Activated naive CD8-positive, alpha-beta T cell treated with anti-CD3 and anti-CD28 coated beads, Interleukin-2, amount 10 ng/mL, durations not matched to agents 7 days and 5 days (primary cell): ENCODE measurements at regions not wholly inside any gene's neighbourhood (a gene's known extent, or its start where the extent isn't known, plus 50 kb on each side); places are given as distances from the start of the nearest gene placed in this dataset.

Source experiments
- ATAC-seq: fragments of 150-1000 bp; cut with Tn5 transposase; one replicate; pipeline ENCODE4 v1.10.0; 2021; ENCODE audit warnings: low read depth, moderate library complexity
- POLR2A ChIA-PET: fragments of 350-600 bp; sonication (Branson Sonifier 250); formaldehyde crosslinking; loops from one replicate; lab custom pipeline; 2021; ENCODE audit warnings: antibody characterized with exemption; lab: Charles Lee
- DNase-seq: peaks from one replicate; pipeline ENCODE4 v3.0.0; 2021
- H3K27ac Mint-ChIP-seq: one replicate; pipeline ENCODE4 v1.8.0; 2022; ENCODE audit warnings: mild to moderate bottlenecking, mixed read lengths
- H3K27me3 Mint-ChIP-seq: one replicate; pipeline ENCODE4 v1.8.0; 2022; ENCODE audit warnings: mild to moderate bottlenecking, moderate library complexity, mixed read lengths
- H3K36me3 Mint-ChIP-seq: one replicate; pipeline ENCODE4 v1.8.0; 2021; ENCODE audit warnings: mild to moderate bottlenecking, mixed read lengths
- H3K4me1 Mint-ChIP-seq: one replicate; pipeline ENCODE4 v1.8.0; 2021; ENCODE audit warnings: mixed read lengths
- H3K4me3 Mint-ChIP-seq: one replicate; pipeline ENCODE4 v1.8.0; 2022; ENCODE audit warnings: mild to moderate bottlenecking, moderate library complexity, mixed read lengths
- H3K9me3 Mint-ChIP-seq: one replicate; pipeline ENCODE4 v1.8.0; 2021; ENCODE audit warnings: mixed read lengths

DNA sequence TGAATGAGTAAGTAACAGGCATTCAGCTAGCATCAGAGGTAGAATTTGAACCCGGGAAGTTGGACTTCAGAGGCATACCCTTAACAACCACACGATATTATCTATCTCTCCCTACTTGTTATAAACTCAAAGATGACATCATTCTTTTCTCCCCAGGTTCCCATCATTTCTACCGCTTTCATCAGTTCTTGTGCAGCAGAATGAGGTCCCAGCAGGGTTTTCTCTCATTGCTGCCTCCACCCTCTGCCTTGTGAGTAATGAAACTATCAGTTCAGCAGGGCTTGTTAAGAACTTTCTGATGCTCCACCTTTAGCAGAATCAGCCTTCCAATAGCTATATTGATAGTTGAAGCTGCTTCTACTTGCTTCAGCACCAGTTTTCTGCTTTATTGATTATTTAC is 487.5 kb upstream of the KCNMB2 start:
- ATAC-seq (no peak), DNase-seq (no peak)
- POLR2A ChIA-PET: no interaction called here
- H3K27me3 Mint-ChIP-seq: no peaks in the 10 kb centered on the region
- no peak overlapping the region for H3K27ac Mint-ChIP-seq
- no peaks in the 10 kb centered on the region for H3K36me3 Mint-ChIP-seq
- no peaks in the 10 kb centered on the region for H3K4me1 Mint-ChIP-seq
- no peak overlapping the region for H3K4me3 Mint-ChIP-seq
- H3K9me3 Mint-ChIP-seq: no peaks in the 10 kb centered on the region

DNA sequence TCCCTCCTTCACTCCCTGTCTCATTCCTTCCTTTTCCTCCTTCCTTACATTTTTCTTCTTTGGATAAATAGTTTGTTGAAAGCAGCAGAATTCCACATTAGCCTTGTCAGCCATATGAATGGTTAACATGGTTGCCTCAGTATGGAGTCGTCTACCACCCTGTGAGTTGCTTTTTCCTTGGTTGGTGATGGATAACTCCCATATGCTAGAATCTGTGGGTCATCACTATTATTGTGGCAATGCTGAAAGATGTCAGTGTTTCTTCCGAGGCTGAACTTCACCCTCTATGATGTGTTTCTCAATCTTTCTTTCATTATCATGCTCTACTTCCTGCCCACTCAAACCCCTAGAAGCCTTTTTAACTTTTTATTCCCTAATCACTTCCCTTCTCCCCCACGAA is 481.8 kb upstream of the KCNMB2 start:
- DNase-seq (no peak), ATAC-seq (no peak)
- Mint-ChIP-seq H3K4me3 (no peak overlapping the region), H3K4me1 (peaks cover 5% of the 10 kb centered on the region), H3K27ac (no peak overlapping the region), H3K36me3 (no peaks in the 10 kb centered on the region), H3K9me3 (peaks cover 3% of the 10 kb centered on the region), H3K27me3 (no peaks in the 10 kb centered on the region)
- POLR2A ChIA-PET: no interaction called here

DNA sequence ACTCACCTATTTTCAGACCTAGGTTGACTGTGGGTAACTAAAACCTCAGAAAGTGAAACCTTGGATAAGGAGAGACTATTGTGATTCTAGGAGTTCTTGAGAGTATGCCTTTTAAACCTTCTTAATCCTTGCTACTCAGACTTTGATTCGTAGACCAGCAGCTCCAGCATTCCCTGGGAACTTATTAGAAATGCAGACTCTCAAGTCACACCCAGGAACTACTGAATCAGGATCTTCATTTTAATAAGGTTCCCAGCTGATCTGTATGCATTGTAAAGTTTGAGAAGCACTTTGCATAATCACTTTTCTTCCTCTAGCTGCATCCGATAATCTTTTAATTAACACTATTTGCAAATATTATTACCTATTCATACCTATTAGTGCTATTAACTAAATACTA is 480.3 kb upstream of the KCNMB2 start:
- POLR2A ChIA-PET: no interaction called here
- H3K36me3 Mint-ChIP-seq: no peaks in the 10 kb centered on the region
- no peaks in the 10 kb centered on the region for H3K27me3 Mint-ChIP-seq
- H3K4me3 Mint-ChIP-seq: no peak overlapping the region
- ATAC-seq (no peak), DNase-seq (no peak)
- peaks cover 5% of the 10 kb centered on the region for H3K4me1 Mint-ChIP-seq
- peaks cover 3% of the 10 kb centered on the region for H3K9me3 Mint-ChIP-seq
- no peak overlapping the region for H3K27ac Mint-ChIP-seq

DNA sequence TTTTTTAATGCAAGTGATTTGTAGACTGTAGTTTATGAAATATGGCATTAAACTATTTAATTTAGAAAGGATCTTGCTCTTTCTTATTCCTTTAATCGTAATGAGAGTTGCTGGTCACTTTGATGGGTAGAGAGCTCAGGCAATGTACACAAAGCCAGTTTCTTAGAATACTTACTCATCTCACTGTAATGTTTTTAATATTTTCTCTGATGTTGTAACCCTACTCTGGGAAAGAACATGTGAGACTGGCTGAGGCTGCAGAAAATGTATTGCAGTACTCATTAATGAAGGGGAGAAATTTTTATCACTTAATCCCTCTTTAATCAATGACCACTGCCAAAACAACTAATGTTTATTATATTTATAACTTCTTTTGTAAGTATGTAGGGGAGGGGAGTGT is 479.4 kb upstream of the KCNMB2 start:
- Mint-ChIP-seq H3K27me3 (no peaks in the 10 kb centered on the region), H3K4me3 (no peak overlapping the region), H3K4me1 (peaks cover 5% of the 10 kb centered on the region), H3K9me3 (peaks cover 3% of the 10 kb centered on the region), H3K27ac (no peak overlapping the region), H3K36me3 (no peaks in the 10 kb centered on the region)
- POLR2A ChIA-PET: no interaction called here
- no peak for ATAC-seq
- DNase-seq: no peak

DNA sequence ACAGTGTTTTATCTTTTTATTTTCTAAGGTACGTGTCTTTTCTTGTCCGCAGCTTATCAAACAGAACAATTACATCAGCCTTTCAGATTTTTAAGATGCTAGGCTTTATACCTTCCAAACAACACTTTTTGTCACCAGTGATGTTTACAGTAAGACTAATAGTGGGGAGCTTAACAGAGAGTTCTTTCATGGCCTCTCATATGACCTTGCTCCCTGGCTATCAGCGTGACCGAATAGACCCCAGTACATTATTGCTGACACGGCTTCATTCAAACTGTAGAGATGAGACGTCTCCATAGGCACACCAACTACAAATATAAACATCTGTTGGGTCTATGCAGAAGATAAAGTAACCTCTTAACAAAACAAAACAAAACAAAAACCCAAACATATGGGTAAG is 477.6 kb upstream of the KCNMB2 start:
- Mint-ChIP-seq H3K36me3 (no peaks in the 10 kb centered on the region), H3K27ac (no peak overlapping the region), H3K9me3 (peaks cover 3% of the 10 kb centered on the region), H3K4me3 (no peak overlapping the region), H3K27me3 (no peaks in the 10 kb centered on the region), H3K4me1 (peaks cover 5% of the 10 kb centered on the region)
- no peak for DNase-seq
- no peak for ATAC-seq
- POLR2A ChIA-PET: no interaction called here

DNA sequence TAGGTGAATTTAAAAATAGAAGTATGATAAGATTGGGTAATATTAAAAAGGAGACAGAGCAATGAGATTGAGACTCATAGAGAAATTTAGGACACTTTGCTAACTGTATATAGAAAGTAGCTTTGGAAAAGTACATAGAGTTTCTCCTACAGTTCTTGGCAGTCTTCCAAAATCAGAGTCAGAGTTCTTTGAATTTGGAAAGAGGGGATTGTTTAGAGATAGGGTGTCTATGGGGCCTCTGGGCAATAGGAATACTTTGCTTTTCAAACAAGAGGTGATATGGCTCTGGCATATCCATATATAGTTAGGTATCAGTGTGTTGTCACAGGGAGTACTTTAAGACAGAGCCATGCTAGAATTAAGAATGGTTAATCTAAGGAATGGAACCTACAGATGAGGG is 477.1 kb upstream of the KCNMB2 start:
- H3K4me1 Mint-ChIP-seq: peaks cover 5% of the 10 kb centered on the region
- H3K27me3 Mint-ChIP-seq: no peaks in the 10 kb centered on the region
- ATAC-seq (no peak), DNase-seq (no peak)
- H3K9me3 Mint-ChIP-seq: peaks cover 3% of the 10 kb centered on the region
- H3K36me3 Mint-ChIP-seq: no peaks in the 10 kb centered on the region
- POLR2A ChIA-PET: no interaction called here
- H3K27ac Mint-ChIP-seq: no peak overlapping the region
- no peak overlapping the region for H3K4me3 Mint-ChIP-seq

DNA sequence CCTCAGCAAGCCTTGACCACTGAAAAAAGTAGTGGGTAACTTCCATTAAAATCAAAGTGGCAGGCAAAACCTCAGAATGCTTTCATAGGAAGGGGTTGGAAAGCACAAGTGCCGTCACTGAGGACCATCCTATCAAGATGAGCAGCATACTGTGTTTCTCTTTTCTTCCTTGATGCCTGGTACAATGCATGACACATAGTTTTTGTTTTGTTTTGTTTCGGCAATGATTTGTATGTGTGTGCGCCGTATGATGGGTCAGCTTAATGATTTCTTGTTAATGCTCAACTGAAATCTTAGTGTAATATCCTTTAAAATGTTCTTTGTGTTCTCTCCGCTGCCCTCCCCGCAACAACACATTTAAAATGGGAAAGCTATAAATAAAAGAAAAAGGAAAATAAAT is 476.4 kb upstream of the KCNMB2 start:
- Mint-ChIP-seq H3K4me1 (peaks cover under 1% of the 10 kb centered on the region), H3K4me3 (no peak overlapping the region), H3K27me3 (no peaks in the 10 kb centered on the region), H3K36me3 (no peaks in the 10 kb centered on the region), H3K9me3 (no peaks in the 10 kb centered on the region), H3K27ac (no peak overlapping the region)
- DNase-seq (no peak), ATAC-seq (no peak)
- POLR2A ChIA-PET: no interaction called here

DNA sequence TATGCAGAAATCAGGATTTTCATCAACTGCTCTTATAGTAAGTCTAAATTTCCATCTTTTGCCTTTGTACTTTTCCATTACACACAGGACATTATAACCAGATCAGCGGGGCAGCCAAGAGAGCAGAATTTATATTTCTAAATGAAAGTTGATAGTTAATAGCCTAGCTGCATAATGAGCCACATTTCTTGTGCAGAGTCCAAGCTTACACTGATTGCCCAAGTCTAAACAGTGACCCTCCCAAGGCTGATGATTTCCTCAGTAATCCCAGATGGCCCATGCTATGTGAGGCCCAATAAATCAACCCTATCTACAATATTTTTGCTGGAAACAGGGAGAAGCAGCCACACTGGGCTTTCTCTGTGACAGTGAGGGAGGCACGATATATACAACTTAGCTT is 475.8 kb upstream of the KCNMB2 start:
- H3K27ac Mint-ChIP-seq: no peak overlapping the region
- POLR2A ChIA-PET: no interaction called here
- no peaks in the 10 kb centered on the region for H3K27me3 Mint-ChIP-seq

DNA sequence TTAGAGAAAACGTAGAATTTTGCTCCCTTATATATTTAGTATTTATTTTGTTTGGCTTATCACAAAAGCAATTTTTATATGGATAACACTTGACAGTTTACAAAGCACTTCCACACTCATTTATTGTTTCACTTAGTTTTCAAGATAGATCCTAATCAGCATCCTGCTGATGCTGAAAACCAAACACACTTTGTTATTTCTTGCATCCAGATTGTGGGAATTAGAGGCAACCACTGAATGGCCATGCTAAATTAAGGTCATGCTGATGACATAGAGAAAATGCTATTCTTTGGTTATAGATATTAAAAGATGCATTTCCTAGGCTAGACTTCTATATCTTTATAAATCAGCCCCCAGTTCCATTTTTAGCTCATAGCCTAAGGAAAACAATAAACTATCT is 474.1 kb upstream of the KCNMB2 start:
- POLR2A ChIA-PET: no interaction called here
- DNase-seq (no peak), ATAC-seq (no peak)
- H3K4me1 Mint-ChIP-seq: no peaks in the 10 kb centered on the region
- H3K27ac Mint-ChIP-seq: no peak overlapping the region
- H3K36me3 Mint-ChIP-seq: no peaks in the 10 kb centered on the region
- no peaks in the 10 kb centered on the region for H3K9me3 Mint-ChIP-seq
- no peaks in the 10 kb centered on the region for H3K27me3 Mint-ChIP-seq
- no peak overlapping the region for H3K4me3 Mint-ChIP-seq

More for the DNA sequence above, 475.8 kb upstream of the KCNMB2 start:
- ATAC-seq (no peak), DNase-seq (no peak)
- Mint-ChIP-seq H3K4me1 (no peaks in the 10 kb centered on the region), H3K36me3 (no peaks in the 10 kb centered on the region), H3K9me3 (no peaks in the 10 kb centered on the region), H3K4me3 (no peak overlapping the region)

DNA sequence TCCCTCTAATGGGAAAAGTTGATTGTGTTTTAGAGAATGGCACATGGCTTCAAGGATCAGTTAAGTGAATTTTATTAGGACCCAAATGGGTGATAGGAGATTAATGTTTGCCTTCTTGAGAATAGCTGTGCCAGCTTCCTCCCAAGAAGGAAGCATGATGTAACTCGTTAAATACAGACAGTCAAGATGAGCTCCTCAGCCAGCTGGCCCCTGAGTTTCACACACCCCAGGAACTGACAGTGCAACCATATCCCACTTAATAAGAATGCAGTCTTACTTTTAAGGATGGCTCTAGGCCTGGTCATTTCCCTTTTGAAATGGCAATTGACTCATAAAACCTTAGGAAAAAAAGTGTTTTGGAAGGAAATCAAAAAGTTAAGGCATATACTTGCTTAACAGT is 472.8 kb upstream of the KCNMB2 start:
- no peaks in the 10 kb centered on the region for H3K9me3 Mint-ChIP-seq
- no peak overlapping the region for H3K27ac Mint-ChIP-seq
- POLR2A ChIA-PET: no interaction called here
- DNase-seq (no peak), ATAC-seq (no peak)
- H3K4me3 Mint-ChIP-seq: no peak overlapping the region
- no peaks in the 10 kb centered on the region for H3K4me1 Mint-ChIP-seq
- H3K27me3 Mint-ChIP-seq: no peaks in the 10 kb centered on the region
- peaks cover 3% of the 10 kb centered on the region for H3K36me3 Mint-ChIP-seq

DNA sequence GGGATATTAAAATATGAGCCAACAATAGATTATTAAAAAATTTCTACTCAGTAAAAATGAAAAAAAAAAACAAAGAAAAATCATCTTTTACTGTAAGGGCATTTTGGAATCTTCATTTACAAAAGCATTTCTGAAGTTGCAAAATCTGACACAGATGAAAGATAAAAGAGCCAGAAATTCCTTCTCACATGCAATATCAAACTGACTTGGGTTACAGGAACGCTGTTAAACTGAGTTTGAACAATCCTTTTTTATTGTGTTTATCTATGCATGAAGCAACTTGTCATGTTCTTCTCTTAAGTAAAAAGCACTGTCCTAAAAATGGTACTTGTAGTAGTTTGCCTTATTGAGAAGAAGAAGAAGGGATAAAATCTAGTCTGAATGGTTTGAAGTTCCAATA is 468.5 kb upstream of the KCNMB2 start:
- Mint-ChIP-seq H3K4me1 (no peaks in the 10 kb centered on the region), H3K9me3 (peaks cover 2% of the 10 kb centered on the region), H3K4me3 (no peak overlapping the region), H3K27ac (no peak overlapping the region), H3K27me3 (no peaks in the 10 kb centered on the region), H3K36me3 (peaks cover 4% of the 10 kb centered on the region)
- DNase-seq (no peak), ATAC-seq (no peak)
- POLR2A ChIA-PET: no interaction called here

DNA sequence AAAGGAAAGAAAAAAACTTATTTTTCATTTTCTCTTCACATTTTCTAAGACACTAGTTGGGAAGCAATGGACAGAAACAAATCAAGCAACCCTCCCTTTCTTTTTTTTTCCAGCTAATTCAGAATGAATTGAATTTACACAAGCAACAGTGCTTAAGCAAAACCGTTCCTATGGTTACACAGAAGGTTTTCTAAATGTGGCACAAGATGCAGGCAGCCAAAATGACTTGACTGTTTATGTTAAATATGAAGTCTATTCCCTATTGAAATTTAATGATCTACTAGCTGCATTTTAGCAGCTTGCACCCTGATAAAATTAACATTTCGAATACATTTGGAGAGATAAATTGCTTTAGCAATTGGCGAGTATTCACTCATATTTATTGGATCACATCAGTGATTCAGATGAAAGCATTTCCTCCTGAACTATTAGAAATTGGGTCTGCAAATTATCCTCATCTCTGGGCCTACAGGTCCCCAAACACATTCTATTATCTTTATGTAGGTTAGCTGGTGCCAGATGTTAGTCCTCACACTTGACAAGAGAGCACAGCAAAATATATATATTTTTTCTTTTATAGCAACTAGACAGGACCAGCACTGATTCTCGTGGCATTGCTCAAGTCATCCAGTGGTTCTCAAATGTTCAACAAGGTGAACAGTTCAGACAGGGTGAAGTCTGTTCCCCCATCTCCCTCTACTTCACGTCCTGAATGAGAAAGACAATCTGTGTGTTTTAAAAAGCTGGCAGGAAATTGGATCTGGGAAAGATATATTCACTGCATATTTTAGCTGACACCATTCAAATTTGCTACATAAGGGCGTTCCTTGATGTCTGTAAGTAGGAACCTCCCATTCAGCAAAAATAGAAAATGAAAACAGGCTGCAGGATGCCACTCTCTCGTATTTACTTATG is 463.6 kb upstream of the KCNMB2 start:
- no peak overlapping the region for H3K4me3 Mint-ChIP-seq
- H3K27me3 Mint-ChIP-seq: no peaks in the 10 kb centered on the region
- H3K36me3 Mint-ChIP-seq: peaks cover 4% of the 10 kb centered on the region
- POLR2A ChIA-PET: no interaction called here
- peaks cover 4% of the 10 kb centered on the region for H3K4me1 Mint-ChIP-seq
- H3K9me3 Mint-ChIP-seq: peaks cover 2% of the 10 kb centered on the region
- DNase-seq (no peak), ATAC-seq (no peak)
- no peak overlapping the region for H3K27ac Mint-ChIP-seq

DNA sequence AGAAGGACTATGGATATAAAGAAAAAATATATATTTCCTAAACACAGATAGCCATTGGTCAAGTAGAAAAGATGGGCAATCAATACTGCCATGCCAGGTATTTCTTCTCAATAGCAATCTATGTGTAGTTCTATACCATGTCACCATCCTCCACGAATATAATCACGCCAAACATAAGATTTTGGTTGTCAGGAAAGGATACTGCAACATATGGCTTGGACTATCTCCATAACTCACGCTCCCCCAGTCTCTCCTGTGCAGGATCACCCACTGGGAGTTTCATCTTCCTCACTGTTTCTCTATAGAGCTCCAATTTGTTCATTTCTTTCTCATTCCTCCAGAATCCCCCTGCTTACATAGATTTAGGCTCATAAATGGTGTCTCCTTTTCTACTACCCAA is 462.9 kb upstream of the KCNMB2 start:
- POLR2A ChIA-PET: no interaction called here
- peaks cover 2% of the 10 kb centered on the region for H3K36me3 Mint-ChIP-seq
- H3K9me3 Mint-ChIP-seq: peaks cover 2% of the 10 kb centered on the region
- peaks cover 4% of the 10 kb centered on the region for H3K4me1 Mint-ChIP-seq
- H3K27me3 Mint-ChIP-seq: no peaks in the 10 kb centered on the region
- H3K27ac Mint-ChIP-seq: no peak overlapping the region
- no peak for DNase-seq
- no peak overlapping the region for H3K4me3 Mint-ChIP-seq
- no peak for ATAC-seq

DNA sequence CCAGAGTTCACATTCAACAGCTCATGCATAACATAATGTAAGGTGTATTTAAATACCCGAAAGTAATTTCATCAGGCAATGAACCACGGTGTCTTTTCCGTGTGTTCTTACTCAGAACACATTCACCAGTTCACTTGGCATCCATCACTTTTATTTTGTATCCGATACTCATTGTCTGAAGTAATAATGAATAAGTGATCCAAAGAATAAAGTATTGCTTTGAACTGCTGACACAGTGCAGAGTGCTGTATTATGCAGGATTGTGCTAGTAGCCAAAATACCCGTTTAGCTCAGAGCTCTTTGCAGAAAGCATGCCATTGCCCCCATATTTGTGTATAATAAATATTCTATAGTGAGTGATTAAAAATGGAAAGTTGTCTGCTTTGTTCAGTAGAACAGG is 460.9 kb upstream of the KCNMB2 start:
- peaks cover 2% of the 10 kb centered on the region for H3K36me3 Mint-ChIP-seq
- ATAC-seq (no peak), DNase-seq (no peak)
- H3K27ac Mint-ChIP-seq: no peak overlapping the region
- POLR2A ChIA-PET: no interaction called here
- H3K9me3 Mint-ChIP-seq: peaks cover 2% of the 10 kb centered on the region
- no peaks in the 10 kb centered on the region for H3K27me3 Mint-ChIP-seq
- H3K4me3 Mint-ChIP-seq: no peak overlapping the region
- peaks cover 8% of the 10 kb centered on the region for H3K4me1 Mint-ChIP-seq
